ENCODE measurements at regions not wholly inside any gene's neighbourhood (a gene's known extent, or its start where the extent isn't known, plus 50 kb on each side); places are given as distances from the start of the nearest gene placed in this dataset.

DNA sequence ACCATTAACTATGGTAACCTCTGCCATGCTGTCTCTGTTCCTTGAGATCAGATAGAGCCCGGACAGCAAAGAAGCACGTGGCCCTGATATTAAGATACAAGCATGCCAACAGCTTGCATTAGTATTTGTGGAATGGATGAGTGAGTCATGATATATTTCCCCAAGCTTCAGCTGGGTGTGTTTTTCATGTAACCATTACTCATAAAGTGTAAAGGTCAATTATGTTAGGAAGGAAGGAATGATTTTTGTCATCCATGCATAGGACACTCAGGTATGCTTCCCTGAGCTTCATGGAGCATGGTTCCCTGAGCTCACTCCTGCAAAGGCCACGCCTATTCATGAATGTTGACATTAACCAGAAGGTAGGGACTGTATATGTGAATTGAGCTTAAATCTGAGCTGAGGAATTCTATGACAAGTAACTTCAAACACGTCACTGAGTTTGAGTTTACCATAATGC, 74.6 kb downstream of the ARL4C start:
- TF ChIP-seq, protein P1, sequence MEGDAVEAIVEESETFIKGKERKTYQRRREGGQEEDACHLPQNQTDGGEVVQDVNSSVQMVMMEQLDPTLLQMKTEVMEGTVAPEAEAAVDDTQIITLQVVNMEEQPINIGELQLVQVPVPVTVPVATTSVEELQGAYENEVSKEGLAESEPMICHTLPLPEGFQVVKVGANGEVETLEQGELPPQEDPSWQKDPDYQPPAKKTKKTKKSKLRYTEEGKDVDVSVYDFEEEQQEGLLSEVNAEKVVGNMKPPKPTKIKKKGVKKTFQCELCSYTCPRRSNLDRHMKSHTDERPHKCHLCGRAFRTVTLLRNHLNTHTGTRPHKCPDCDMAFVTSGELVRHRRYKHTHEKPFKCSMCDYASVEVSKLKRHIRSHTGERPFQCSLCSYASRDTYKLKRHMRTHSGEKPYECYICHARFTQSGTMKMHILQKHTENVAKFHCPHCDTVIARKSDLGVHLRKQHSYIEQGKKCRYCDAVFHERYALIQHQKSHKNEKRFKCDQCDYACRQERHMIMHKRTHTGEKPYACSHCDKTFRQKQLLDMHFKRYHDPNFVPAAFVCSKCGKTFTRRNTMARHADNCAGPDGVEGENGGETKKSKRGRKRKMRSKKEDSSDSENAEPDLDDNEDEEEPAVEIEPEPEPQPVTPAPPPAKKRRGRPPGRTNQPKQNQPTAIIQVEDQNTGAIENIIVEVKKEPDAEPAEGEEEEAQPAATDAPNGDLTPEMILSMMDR (conservative IDR thresholded peaks at IDR 0.05; ENCODE audit: low read depth, low read length): no peak
- peak; percentile 80 for DNase-seq (ENCODE audit: low read depth)
- H3K4me3 ChIP-seq (ENCODE audit: low read length): no peak overlapping the region

DNA sequence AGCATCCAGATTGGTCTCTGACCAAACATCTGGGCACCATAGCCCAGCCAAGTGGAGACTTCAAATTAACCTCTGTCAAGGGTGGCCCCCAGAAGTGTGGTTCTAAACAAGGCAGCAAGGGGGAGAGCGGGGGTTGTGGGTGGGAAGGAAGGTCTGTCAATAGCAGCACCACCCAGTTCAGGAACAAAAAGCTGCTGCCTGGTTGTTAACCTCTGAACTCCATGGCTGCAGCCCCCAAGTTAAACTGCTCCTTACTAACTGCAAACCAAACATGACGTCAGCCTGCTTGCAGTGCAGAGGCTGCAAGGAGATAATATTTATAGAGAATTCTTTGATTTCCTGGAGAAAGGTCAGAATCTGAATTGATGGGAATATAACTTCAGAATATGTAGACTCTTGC, 76.5 kb downstream of the ARL4C start:
- TF ChIP-seq, protein P1 (conservative IDR thresholded peaks at IDR 0.05; ENCODE audit: low read depth, low read length): no peak
- no peak for DNase-seq (ENCODE audit: low read depth)
- H3K4me3 ChIP-seq (ENCODE audit: low read length): no peak overlapping the region

DNA sequence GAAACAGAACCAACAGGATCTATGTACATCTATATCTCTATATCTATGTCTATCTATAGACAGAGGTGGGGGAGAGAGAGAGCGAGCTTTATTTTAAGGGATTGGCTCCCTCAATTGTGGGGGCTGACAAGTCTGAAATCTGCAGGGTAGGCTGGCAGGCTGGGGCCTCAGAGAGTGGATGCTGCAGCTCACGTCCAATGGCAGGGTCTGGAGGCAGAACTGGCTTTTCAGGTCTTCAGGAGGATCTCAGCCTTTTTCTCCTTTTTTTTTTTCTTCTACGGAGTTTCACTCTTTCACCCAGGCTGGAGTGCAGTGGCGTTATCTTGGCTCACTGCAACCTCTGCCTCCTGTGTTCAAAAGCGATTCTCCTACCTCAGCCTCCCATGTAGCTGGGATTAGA, 77.2 kb downstream of the ARL4C start:
- no peak for DNase-seq (ENCODE audit: low read depth)
- H3K4me3 ChIP-seq (ENCODE audit: low read length): no peak overlapping the region
- TF ChIP-seq, protein P1 (conservative IDR thresholded peaks at IDR 0.05; ENCODE audit: low read depth, low read length): no peak

DNA sequence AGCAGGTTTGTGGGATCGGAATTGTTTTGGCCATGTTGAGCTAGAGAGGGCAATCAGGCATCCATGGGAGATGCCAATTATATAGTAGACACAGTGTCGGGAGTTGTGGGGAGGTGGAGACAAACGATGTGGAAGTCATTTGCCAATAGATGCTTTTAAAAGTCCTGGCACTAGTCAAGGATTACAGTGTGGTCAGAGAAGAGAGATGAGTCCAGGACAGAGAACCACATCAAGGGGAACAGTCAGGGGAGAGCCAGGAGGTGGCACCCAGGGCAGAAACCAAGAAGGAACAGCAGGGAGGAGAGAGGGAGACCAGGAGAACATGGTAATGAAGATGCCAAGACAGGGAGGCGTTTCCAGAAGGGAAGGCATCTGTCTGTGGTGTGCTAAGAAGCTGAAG, 81.2 kb downstream of the ARL4C start:
- no peak for DNase-seq (ENCODE audit: low read depth)
- TF ChIP-seq, protein P1 (conservative IDR thresholded peaks at IDR 0.05; ENCODE audit: low read depth, low read length): no peak
- H3K4me3 ChIP-seq (ENCODE audit: low read length): no peak overlapping the region

DNA sequence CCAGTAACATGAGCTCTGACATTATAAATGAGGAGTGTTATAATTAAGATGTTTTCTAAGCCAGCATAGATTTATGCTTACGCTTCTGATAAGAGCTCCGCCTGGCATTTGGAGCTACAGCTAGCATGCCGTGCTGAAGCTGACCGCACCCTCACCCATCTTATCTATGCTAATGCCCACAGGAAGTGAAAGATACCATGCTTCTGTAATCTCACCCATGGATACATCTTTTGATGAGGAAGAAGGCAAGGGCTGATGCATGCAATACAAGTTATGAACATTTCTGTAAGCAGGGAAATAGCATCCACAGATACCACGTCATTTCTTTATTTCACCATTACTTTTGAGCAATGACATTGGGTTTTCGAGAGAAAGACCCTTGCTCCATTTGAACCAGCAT, 82.3 kb downstream of the ARL4C start:
- H3K4me3 ChIP-seq (ENCODE audit: low read length): no peak overlapping the region
- TF ChIP-seq, protein P1 (conservative IDR thresholded peaks at IDR 0.05; ENCODE audit: low read depth, low read length): no peak
- DNase-seq (ENCODE audit: low read depth): no peak

DNA sequence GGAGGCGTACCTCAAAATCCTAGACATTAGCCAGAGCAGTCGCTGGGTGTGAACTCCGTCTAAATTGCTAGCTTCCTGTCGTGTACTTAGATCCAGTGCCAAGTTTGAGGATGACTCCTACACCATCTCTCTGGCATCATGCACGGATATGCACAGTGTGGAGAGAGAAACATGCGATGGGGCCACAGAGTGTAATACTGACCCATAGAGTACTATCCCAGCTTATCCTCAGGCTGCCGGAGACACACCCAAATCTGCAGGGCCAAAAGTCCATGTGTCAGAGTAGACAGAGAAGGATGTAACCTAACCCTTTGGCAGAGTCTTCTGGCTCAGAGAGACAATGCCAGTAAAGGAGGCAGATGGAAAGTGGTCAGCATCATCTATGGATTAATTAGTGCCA, 84.2 kb downstream of the ARL4C start:
- no peak overlapping the region for H3K4me3 ChIP-seq (ENCODE audit: low read length)
- DNase-seq (ENCODE audit: low read depth): no peak
- TF ChIP-seq, protein P1 (conservative IDR thresholded peaks at IDR 0.05; ENCODE audit: low read depth, low read length): no peak

DNA sequence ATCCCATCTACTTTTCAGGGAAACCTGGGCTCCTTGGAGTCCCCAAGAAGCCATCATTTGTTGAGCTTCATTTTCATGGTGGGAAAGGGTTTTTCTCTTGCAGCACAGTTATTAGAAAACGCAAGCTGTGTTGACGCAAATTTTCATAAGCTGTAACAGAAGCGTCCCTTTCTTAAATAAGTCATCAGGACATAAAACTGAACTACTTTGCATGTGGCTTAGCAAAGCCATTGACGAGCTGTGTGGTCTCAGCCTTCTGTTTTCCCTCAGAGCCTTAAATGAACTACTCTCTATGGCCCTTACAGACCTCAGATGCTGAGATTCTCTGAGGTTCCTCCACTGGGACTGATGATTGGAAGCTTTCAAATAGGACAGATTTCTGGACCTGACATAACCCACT, 85.1 kb downstream of the ARL4C start:
- DNase-seq (ENCODE audit: low read depth): no peak
- no peak overlapping the region for H3K4me3 ChIP-seq (ENCODE audit: low read length)
- TF ChIP-seq, protein P1 (conservative IDR thresholded peaks at IDR 0.05; ENCODE audit: low read depth, low read length): no peak
